OCI-LY7 (cell line): ENCODE measurements at regions not wholly inside any gene's neighbourhood (a gene's known extent, or its start where the extent isn't known, plus 50 kb on each side); places are given as distances from the start of the nearest gene placed in this dataset.

Experiments used
- BruUV-seq: library from RNA; stranded (reverse); fragments of 400-500 nt; replicated peaks from 2 replicates; lab custom pipeline; 2021; lab: Mats Ljungman, UMichigan
- CTCF ChIA-PET: fragments of 300-600 bp; sonication (Branson Sonifier 250); formaldehyde crosslinking; loops from one replicate; lab custom pipeline; 2022; ENCODE audit warnings: antibody characterized with exemption; ENCODE audit not compliant: unreplicated experiment; lab: Charles Lee
- POLR2A ChIA-PET: fragments of 300-600 bp; sonication (Branson Sonifier 250); formaldehyde crosslinking; loops from one replicate; lab custom pipeline; 2022; ENCODE audit warnings: antibody characterized with exemption; lab: Charles Lee
- DNase-seq: peaks from one replicate; pipeline ENCODE4 v3.0.0-alpha.2; 2015; ENCODE audit warnings: low spot score
- H2AFZ ChIP-seq: fragments of 200-600 bp; sonication (generic), shearing (Covaris generic); 2 replicates; pipeline ENCODE4 v1.6.1; 2014; ENCODE audit warnings: mild to moderate bottlenecking, antibody characterized with exemption, low read length, moderate library complexity
- H3K27ac ChIP-seq: fragments of 200-600 bp; sonication (generic); 2 replicates; pipeline ENCODE4 v1.5.1; 2014; ENCODE audit warnings: mixed run types, low read depth, mild to moderate bottlenecking, moderate library complexity, low read length, inconsistent platforms; ENCODE audit not compliant: poor library complexity, severe bottlenecking
- H3K36me3 ChIP-seq: fragments of 200-600 bp; sonication (generic); 2 replicates; pipeline ENCODE4 v1.6.1; 2014; ENCODE audit warnings: mild to moderate bottlenecking, antibody characterized with exemption, low read length, moderate library complexity, mixed read lengths; ENCODE audit not compliant: insufficient read depth
- H3K4me1 ChIP-seq: fragments of 200-600 bp; sonication (generic); 2 replicates; pipeline ENCODE4 v1.5.1; 2014; ENCODE audit warnings: mild to moderate bottlenecking, low read length; ENCODE audit not compliant: insufficient read depth, poor library complexity, severe bottlenecking
- H3K4me2 ChIP-seq: fragments of 200-600 bp; sonication (generic); 2 replicates; pipeline ENCODE4 v1.6.1; 2014; ENCODE audit warnings: mild to moderate bottlenecking, low read length
- H3K4me3 ChIP-seq: fragments of 200-600 bp; sonication (generic); 2 replicates; pipeline ENCODE4 v1.5.1; 2014; ENCODE audit warnings: mild to moderate bottlenecking, low read depth, low read length; ENCODE audit not compliant: poor library complexity, severe bottlenecking
- H3K79me2 ChIP-seq: fragments of 200-600 bp; sonication (generic); 2 replicates; pipeline ENCODE4 v1.6.1; 2016; ENCODE audit warnings: low read depth, mild to moderate bottlenecking, low read length, moderate library complexity, mixed read lengths; ENCODE audit not compliant: insufficient read depth
- H3K9me2 ChIP-seq: fragments of 200-600 bp; sonication (generic); 2 replicates; pipeline ENCODE4 v1.6.1; 2016; ENCODE audit warnings: mild to moderate bottlenecking, low read length, mixed read lengths; ENCODE audit not compliant: insufficient read depth
- H3K9me3 ChIP-seq: fragments of 200-600 bp; sonication (generic); 2 replicates; pipeline ENCODE4 v1.6.1; 2014; ENCODE audit warnings: mild to moderate bottlenecking, mixed run types, low read length, mixed read lengths
- H4K20me1 ChIP-seq: fragments of 200-600 bp; sonication (generic); 2 replicates; pipeline ENCODE4 v1.6.1; 2014; ENCODE audit warnings: mild to moderate bottlenecking, antibody characterized with exemption, low read length, moderate library complexity, mixed read lengths; ENCODE audit not compliant: insufficient read depth
- EZH2phosphoT487 ChIP-seq: fragments of 200-600 bp; sonication (generic); IDR thresholded peaks from 2 replicates; pipeline ENCODE4 v1.6.1; 2018; ENCODE audit warnings: low read depth, borderline replicate concordance, mild to moderate bottlenecking, mixed run types, antibody characterized with exemption, low read length, moderate library complexity, mixed read lengths
- intact Hi-C: fragments of 100-400 bp; cut with micrococcal nuclease; formaldehyde crosslinking; loops from one replicate; pipeline ENCODE4 v1.10.0; 2022; ENCODE audit not compliant: unreplicated experiment
- TF ChIP-seq, protein P1 (sequence below): fragments of 200-600 bp; sonication (generic); conservative IDR thresholded peaks from 2 replicates; pipeline ENCODE4 v1.5.1; 2014; ENCODE audit warnings: mild to moderate bottlenecking, antibody characterized with exemption, low read length, moderate library complexity, mixed read lengths

DNA sequence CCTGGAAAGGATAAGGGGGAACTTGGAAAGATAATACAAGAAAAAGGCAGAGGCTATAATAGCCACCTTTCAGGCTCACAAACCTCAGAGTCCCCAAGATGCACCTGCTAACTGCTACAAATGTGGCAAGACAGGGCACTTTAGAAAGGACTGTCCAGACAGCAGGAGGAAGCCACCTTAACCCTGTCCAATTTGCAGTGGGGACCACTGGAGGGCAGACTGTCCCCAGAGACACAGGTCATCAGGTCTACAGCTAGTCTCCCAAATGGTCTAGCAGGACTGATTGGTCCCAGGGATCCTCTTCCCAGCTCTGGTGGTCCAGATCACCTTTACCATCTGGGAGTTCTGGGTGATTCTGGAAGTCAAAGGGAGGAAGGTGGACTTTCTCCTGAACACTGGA is 882.5 kb upstream of the GBE1 start:
- Histone ChIP-seq H4K20me1 (no peaks in the 10 kb centered on the region), H3K9me2 (no peaks in the 10 kb centered on the region), H3K36me3 (no peaks in the 10 kb centered on the region), H3K4me3 (no peak overlapping the region), H3K9me3 (no peaks in the 10 kb centered on the region), H2AFZ (no peak overlapping the region), H3K4me1 (no peaks in the 10 kb centered on the region), H3K4me2 (no peak overlapping the region), H3K79me2 (no peaks in the 10 kb centered on the region), H3K27ac (no peak overlapping the region)
- ChIA-PET POLR2A (no interaction called here), CTCF (no interaction called here)
- no TSS peak for BruUV-seq
- TF ChIP-seq, protein P1, sequence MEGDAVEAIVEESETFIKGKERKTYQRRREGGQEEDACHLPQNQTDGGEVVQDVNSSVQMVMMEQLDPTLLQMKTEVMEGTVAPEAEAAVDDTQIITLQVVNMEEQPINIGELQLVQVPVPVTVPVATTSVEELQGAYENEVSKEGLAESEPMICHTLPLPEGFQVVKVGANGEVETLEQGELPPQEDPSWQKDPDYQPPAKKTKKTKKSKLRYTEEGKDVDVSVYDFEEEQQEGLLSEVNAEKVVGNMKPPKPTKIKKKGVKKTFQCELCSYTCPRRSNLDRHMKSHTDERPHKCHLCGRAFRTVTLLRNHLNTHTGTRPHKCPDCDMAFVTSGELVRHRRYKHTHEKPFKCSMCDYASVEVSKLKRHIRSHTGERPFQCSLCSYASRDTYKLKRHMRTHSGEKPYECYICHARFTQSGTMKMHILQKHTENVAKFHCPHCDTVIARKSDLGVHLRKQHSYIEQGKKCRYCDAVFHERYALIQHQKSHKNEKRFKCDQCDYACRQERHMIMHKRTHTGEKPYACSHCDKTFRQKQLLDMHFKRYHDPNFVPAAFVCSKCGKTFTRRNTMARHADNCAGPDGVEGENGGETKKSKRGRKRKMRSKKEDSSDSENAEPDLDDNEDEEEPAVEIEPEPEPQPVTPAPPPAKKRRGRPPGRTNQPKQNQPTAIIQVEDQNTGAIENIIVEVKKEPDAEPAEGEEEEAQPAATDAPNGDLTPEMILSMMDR: peak; percentile 50
- no peak for TF ChIP-seq EZH2phosphoT487
- intact Hi-C loops: no loop called here
- peak; percentile 8 for DNase-seq

DNA sequence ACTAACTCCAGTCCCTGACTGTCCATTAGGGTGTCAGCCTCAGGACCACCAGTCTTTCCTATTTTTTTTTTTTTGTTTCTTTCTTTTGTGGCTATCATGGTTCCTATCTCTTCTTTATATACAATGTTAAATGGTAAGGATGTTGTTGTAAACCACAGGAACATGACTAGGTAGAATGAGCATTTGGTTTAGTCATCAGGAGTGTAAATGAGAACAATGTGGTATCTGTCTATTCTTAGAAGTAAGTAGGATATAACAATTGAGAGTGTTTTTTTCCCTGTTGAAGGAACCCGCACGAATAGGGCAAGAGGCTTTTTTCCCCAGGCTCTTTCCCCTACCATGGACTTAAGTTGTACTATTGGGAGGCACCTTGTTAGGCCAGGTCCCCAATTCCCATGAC is 880.3 kb upstream of the GBE1 start:
- CTCF ChIA-PET: no interaction called here
- no peaks in the 10 kb centered on the region for H3K36me3 ChIP-seq
- no peaks in the 10 kb centered on the region for H3K9me2 ChIP-seq
- DNase-seq: no peak
- no TSS peak for BruUV-seq
- no peak overlapping the region for H3K4me2 ChIP-seq
- no peak overlapping the region for H3K27ac ChIP-seq
- intact Hi-C loops: no loop called here
- H3K9me3 ChIP-seq: no peaks in the 10 kb centered on the region
- TF ChIP-seq, protein P1: no peak
- POLR2A ChIA-PET: no interaction called here
- no peak overlapping the region for H3K4me3 ChIP-seq
- no peaks in the 10 kb centered on the region for H3K4me1 ChIP-seq
- H4K20me1 ChIP-seq: no peaks in the 10 kb centered on the region
- no peak overlapping the region for H2AFZ ChIP-seq
- H3K79me2 ChIP-seq: no peaks in the 10 kb centered on the region

DNA sequence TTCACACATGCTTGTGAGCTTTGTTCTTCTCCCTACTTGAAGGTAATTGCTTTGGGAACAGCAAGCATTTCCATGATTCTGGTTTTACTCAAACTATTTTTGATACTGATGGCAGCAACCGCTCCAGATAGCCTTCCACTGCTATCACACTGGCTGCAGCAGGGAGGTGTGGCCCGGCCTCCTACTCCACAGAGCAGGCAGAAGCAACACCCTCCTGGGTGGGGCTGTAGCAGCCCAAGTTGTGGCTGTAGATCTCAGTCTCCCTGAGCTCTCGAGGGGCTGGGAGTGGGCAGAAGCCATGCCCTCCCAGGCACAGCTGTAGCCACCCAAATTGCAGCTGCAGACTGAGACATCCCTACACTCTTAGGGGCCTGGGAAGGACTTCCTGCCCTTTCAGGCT is 878.8 kb upstream of the GBE1 start:
- H3K79me2 ChIP-seq: no peaks in the 10 kb centered on the region
- H3K9me3 ChIP-seq: no peaks in the 10 kb centered on the region
- DNase-seq: no peak
- no peak overlapping the region for H2AFZ ChIP-seq
- TF ChIP-seq EZH2phosphoT487: no peak
- TF ChIP-seq, protein P1: no peak
- H3K4me3 ChIP-seq: no peak overlapping the region
- no TSS peak for BruUV-seq
- intact Hi-C loops: no loop called here
- no peaks in the 10 kb centered on the region for H4K20me1 ChIP-seq
- no peak overlapping the region for H3K4me2 ChIP-seq
- CTCF ChIA-PET: no interaction called here
- POLR2A ChIA-PET: interaction anchor here (0.5 to 0.7 kb wide), 2 partner anchors 40 to 143 kb away, joined by 3 read pairs; no protein-coding TSS in a partner anchor
- H3K27ac ChIP-seq: no peak overlapping the region
- H3K4me1 ChIP-seq: no peaks in the 10 kb centered on the region
- no peaks in the 10 kb centered on the region for H3K9me2 ChIP-seq
- H3K36me3 ChIP-seq: no peaks in the 10 kb centered on the region
